ENCODE measurements at regions not wholly inside any gene's neighbourhood (a gene's known extent, or its start where the extent isn't known, plus 50 kb on each side); places are given as distances from the start of the nearest gene placed in this dataset.

DNA sequence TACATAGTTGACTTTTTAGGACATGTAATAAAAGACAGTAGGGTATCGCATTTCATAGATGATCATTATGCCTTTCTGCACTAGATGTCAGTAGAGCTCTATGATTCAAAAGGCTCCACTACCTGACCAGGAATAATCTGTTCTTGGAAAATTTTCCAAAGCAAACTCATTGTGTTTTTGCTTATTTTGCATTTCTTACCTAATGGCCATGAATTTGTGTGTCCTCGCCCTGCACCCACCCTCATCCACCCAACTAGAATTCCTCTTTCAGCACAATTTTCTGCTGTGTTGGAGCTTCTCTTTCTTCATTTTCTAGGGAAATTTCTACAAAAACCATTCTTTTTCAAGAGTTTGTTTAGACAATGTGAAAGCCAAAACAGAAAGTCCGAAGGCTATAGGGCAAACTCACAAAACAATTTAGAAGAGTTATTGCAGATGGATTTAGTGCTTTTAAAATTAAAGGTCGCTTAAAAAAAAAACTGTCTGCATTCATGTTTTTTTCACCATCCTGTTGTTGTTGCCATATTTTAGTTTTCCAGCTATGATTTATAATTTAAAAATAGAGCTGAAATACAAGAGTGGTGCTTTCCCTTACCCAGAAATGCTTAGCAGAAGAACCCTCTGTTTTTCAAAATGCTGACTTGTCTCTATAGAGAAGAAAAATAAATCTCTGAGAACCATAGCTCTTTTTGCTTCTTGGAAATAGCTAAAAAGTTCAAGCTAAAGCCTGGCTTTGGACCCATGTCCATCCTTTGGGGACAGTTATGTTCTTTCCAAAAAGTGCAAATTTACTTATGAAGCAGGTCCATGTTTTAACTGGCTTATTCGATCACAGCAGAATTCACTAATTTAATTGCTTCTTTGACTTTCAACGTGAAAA lies 183.7 kb downstream of the SPATA18 start:
- no peak for DNase-seq

DNA sequence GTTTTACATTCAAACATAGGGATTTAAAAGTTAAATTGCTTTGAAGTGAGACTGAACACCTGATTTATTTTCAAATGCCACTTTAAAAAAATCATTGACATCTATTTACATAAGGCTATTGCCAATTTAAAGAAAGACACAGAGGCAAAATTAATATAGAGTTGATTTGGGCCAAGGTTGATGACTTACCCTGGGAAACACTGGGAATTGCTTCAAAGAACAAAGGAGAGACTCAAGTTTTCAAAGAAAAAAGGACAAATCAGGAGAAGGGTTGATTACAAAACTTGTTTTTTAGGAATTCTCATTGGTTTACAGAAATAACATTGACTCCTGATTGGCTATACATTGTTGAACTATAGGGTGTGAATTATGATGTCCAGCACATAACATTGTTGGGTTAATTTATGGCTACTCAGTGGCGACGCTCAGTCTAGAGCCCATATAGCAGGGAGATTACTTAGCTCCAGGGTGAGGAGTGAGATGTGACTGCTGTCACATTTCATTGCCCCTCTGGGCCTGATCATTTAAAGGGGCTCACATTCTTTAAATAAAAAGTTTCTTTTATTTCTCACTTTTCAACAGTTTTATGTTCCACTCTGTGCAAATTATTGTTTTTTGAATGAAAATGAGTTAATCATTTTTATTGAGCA lies 184.6 kb downstream of the SPATA18 start:
- DNase-seq, result no peak

DNA sequence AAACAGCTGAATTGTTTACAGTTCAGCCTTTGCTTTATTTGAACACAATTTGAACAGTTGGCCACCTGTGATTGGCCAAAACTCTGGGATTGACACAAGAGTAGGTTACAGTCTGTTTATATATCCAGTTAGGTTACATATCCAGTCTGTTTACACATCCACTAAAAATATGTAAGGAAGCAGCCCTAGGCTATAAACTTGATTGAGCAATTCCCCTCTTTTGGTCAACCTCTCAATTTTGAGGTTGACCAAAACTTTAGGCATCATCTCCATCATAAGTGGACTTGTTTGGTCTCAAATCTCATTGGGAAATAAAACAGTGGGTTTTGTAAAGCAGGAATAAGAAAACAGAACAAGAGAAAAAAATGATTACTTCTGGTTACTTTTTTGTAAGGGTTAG lies 190.8 kb downstream of the SPATA18 start:
- no peak for DNase-seq

DNA sequence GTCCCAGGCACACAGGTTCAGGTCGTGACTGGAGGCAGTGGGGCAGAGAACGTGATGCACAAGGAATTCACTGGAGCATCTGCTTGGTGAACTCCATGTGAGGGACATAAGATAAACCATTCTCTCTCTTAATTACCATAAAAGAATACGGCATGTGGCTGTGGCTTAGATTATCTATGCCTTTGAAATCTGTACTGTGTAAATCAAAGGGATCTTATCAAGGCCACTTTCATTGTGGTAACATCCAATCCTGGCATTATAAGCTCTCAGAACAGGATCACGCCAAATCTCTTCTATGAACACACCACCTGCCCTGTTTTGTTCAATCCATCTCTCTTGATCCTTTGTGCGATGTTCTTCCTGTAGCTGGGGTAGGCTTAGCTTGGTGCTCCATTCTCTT lies 192.3 kb downstream of the SPATA18 start:
- no peak for DNase-seq

DNA sequence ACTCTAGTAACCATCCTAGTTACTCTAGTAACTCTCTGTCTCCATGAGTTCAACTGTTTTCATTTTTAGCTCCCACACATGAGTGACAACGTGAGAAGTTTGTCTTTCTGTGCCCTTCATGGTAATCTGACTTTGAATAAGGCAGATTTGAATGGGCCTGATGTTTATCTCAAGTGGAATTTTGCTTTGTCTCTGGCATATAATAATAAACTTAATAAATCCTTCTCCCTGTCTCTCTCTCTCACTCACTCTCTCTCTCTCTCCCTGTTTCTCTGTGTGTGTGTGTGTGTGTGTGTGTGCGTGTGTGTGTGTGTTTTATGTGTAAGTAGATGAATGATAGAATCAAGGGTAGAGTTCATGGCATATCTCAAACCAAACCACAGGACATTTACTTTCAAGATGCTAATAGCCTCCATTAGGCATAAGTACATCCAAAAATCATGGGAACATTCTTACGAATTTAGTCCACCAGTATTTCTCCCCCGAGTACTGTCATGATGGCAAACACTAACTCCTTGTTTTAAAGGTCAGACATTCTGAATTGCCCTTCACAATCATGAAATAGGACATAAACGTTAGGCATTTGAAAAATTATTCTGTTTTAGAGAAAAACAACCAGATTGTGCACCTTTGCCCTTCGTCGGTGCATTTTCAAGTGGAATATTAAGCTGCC lies 193.1 kb downstream of the SPATA18 start:
- DNase-seq, result no peak

DNA sequence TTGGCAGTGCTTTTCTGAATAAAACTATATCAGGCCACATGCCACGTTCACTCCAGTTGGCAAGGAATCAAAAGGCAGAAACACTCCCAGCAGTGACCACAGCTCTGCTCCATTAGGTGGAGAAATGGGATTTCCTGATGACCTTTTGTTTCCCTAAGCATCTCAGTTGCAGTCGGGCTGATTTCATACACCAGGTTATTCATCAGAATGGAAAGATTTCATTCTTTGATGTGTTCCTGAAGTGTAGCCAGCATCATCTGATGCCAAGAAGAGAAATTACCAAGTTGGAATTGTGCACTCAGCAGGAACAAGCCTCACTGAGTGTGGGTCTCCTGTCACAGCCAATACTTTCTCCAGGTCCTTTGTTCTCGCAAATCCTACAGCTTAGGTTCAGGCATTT lies 193.7 kb downstream of the SPATA18 start:
- no peak for DNase-seq

DNA sequence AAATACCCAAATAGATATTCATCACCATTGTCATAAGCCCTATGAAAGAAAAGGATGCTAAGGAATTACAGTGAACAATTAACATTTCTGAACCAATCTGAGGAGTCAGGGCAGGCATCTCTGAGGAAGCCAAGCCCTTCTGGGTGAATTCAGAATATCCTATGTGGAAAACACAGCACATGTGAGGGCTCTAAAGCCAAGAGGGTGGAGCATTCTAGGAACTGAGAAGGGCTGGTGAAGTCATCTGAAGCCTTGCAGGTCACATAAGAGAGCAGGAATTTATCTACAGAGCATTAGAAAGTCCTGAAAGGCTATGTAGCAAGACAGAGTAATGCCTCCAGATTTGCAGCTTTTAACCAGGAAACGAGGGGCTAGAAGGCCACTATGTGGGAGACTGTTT lies 195.7 kb downstream of the SPATA18 start:
- no peak for DNase-seq

DNA sequence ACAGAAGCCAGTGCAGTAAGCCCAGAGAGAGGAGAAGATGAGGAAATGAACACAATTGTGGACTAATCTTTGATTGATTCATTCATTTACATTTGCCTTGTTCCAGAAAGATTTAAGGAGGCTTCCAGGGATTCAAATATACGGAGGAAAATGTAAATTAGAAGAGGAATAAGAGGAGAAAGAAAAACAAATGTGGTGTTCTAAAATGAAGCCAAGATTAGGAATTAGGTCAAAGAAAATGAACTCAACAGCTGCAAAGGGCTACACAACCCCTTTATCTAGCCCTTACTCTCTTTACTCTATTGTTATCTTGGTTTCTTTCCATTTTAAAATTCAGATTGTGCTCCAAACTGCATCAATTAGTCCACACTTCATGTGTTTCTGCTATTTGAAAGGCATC lies 196.8 kb downstream of the SPATA18 start:
- DNase-seq, result no peak

DNA sequence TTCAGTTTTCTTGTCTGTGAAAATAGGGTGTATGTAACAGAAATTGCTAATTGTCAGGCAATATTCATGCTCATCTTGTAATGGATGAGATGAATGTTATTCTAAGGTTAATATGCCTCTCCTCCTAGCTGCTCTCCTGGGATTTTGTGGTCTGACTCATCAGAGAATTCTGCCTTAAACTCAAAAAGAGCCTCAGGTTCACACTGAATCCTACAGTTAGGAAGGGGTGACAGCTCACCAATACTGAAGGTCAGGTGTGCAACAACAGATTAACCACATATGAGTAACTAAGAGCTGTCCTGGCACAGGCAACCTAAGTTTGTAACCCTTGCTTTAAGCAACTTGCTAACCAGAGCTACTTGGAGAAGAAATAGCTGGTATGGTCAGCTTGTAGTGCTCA lies 197.7 kb downstream of the SPATA18 start:
- no peak for DNase-seq

DNA sequence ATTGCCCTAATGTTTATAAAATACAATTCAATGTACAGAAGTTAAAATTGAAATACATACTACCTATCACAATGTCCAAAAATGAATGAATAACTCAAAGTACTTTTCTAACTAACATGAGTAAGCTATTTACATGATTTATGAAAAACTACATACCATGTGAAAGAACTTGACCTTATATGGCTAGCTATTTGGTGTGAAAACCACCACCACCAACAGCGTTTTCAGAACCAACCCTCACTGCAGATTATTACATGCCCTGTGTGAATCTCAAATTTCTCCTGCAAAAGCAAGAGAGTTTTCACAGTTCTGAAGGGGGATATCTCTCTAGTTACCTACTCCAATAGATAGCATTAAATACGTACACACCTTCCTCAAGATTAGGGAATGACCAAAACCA lies 198.5 kb downstream of the SPATA18 start:
- DNase-seq, result no peak

DNA sequence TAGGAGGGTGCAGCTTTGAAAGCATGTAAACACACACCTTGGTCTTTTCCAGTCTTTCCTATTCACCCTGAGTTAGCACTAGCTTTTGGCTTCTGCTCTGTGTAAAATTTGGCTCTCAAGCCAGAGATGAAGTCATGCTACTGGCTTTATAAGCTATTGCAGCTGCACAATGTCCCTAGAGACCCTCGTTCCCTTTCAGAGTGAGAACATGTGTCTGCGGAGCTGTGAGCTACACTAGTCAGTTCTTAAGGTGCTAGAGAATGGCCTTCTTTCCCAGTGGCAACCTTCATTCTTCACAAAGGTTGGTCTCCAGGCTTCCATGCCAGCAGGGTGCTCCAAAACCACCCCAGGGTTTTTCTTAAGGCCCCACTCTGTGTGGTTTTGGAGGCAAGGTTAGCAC lies 199.1 kb downstream of the SPATA18 start:
- DNase-seq, result no peak

DNA sequence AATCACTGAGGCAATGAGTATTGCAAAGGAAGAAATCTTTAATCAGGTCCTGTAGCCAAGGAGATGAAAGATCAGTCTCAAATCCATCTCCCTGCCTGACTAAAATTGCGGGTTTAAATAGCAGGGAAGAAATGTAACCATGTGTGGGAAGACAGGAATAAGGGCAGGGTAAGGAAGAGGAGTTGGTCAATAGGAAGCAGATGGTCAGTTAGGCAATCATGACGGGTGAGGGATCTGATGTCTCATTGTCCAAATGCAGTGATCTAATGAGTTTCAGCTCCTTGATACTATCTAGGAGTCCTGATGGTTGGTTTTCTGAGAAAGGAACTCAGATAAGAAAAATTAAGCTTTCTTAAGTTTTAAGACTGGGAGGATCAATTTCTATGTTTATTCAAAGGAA lies 200.8 kb downstream of the SPATA18 start:
- DNase-seq, result no peak

DNA sequence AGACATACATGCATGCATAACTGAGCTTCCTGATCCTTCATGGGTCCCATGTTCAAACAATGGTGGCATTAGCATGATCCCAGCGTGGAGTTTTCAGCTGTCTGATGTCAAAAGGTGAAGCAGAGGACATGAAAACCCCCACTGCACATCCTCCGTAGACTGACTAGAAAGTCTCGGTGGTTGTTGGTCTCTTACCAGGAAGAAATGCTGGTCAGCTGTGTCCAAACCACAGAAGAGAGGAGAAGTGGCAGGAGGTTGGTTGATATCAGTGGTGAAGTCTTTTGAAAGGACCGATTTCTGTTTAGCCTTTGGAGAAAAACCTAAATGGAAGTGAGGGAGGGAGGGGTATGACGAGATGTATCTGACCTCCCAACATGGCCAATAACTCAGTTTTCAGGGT lies 201.9 kb downstream of the SPATA18 start:
- DNase-seq, result no peak

DNA sequence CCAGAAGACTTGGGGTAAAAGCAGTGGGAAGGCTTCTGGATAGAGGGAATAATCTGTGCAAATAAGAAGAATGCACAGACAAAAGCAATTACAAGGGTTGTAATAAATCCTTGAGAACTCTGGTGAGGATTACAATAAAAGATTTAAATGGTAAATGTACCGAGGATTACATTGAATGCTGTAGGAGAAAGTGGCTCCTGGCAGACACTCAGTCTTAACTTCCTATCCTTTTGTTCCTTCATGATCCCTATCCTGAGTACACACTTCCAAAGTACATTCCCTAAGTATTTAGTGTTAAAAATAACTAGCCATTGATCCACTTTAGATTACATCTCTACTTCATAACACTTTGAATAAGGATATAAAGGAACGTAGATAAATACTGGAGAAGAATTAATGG lies 205.4 kb downstream of the SPATA18 start:
- DNase-seq, result no peak

DNA sequence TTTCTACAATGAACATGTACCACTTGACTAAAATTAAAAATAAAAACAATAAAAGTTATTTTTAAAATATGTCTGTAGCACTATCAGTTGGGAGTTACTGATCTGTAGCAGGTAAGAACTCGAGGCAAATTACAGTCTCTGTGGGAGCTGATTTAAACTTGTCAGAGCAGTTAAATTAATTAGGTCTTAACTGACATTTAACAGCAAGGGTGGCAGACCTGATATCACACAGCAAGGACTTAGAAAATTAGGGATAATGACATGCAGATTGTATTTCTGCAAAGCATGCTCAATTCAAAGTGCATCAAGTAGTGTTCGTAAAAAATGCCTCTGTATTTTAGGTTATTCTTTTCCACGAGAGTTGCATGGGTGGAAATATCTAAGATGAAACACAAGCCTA lies 208.9 kb downstream of the SPATA18 start:
- no peak for DNase-seq

DNA sequence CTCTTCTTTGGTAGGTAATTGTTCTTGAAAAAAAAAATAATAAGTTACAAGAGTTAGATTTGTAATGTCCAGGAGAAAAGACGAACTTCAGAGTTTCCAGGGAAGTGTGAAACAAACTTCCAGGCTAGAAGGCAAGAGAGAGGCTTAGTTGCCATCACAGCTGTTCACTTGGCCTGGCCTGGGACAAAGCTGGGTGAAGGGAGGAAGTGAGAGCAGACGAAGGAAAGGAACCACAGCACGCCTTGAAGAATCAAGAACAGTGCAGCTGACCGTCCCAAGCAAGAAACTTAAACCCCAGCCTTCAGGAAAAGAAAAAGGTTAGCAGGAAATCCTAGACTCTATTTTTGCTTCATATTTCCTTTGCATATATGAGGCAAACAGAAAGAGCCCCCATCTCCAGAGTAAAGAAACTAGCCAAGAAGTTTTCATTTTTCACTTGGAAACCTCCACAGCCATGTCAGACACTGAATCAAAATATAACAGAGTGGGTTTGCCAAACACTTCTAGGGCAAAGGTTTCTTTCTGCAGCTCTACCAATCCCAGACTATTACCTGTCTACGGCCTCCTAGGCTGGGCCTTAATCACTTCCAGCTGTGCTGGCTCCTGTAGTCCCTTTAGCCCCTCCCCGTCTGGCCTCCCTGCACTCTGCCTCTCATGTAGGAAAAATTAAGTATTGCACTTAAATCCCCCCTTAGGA lies 209.6 kb downstream of the SPATA18 start:
- DNase-seq, result no peak

DNA sequence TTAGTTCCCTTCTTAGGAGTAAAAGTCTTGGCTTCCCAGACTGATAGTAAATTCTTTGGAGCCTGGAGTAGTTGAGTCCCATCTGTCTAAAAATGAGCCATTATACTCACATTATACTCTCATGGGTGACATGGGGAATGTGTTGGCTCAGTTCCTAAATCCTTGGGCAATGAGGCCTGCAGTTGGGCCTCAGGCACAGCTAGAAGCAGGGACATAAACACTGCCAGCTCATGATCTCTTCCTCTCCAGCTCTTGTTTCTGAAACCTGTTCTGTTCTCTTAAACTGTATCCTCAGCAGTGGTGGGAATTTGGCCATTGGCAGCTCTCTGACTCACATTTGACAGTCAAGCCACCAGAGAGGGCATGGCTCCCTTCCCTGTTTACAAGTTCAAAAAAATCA lies 212.5 kb downstream of the SPATA18 start:
- DNase-seq, result no peak

DNA sequence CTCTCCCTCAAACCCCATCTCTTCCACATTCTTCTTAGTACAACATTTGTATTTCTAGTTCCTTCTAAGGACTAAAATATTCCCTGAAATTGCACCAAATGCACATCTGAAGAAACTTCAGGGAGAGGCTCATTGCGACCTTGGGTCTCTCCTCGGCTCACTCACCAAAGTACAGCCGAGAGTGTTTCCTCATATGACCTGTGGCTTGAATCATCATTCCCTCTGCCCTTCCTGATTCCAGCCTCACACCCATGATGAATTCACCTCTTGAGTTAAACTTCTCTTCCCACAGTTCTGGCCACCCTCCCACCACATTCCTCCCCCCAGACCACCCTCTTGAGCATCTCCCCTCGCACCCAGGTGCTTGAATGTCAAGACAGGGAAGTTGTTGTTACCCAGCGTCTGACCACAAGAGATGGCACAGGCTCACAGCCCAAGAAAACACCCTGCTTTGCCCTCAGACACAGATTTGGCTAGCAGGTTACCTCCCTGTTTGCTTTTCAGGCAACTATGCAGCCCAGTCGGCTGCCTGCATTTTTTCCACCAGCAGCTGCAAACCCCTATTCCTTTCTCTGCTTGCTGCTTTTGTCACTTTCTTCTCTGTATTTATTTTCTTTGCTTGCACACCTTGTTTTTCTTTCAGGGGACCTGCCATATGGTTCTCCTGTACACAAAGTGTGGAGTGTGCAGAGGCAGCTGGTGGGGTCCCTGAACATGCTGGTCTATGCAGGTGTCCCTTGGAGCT lies 214.8 kb downstream of the SPATA18 start:
- no peak for DNase-seq

DNA sequence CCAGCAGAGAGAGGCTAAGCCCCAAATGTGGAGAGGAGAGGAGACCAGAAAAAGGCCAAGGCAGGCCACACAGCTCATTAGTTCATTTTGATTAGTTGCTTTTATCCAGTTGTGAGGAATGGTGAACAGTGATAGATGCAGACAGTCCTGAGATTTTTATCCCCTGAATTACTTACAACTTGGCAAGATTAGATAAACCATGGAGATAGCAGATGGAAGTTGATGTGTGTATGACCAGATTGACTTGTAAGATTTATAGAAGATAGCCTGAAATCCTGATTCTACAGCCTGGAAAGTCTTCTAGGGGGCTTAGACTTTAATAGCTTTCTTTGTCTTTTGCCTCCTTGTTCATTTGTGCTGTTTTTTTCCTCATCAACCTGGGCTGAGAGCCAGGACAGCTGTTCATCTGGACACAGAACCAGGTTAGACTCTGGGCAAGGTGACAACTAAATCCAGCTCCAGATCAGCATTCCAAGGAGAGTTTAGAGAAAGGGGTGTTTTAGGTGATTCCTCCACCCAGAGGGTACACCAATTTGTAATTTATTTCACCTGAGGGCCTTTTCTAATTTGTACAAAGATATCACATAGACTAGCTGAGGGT lies 215.5 kb downstream of the SPATA18 start:
- no peak for DNase-seq

DNA sequence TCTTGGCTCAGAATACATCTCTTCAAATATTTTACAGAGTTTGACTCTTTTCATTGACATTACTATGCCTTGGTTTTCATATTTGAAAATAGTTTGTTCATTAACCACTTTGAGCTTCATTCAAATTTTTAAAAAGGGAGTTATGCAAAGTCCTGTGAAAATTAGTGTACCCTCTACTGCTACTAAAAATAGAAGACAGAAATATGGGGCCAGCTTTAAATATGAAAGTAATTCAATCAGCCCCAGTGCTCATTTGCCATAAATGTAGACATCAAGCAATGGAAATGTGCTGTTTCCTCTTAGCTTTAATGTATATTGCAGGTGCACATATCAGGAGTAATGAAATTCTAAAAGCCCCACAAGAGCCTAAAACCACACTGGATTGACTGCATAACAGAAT lies 218.7 kb downstream of the SPATA18 start:
- no peak for DNase-seq

DNA sequence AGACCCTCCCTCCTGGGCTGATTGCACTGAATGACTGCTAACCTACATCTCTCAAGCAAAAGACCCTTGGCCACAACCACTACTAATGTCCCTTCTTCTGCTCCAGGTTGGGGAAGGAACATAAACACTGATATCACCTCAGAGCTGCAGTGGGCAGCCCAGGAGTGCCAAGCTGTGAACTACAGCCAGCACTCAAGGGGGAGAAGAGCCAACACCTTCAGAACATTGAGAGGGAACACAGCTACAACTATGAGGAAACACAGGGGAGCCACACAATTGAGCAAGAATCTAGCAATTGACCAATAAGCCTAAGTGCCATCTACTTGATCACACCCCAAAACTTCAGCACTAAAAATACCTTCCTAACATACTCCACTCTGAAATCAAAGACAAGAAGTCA lies 222.8 kb downstream of the SPATA18 start:
- DNase-seq, result no peak

DNA sequence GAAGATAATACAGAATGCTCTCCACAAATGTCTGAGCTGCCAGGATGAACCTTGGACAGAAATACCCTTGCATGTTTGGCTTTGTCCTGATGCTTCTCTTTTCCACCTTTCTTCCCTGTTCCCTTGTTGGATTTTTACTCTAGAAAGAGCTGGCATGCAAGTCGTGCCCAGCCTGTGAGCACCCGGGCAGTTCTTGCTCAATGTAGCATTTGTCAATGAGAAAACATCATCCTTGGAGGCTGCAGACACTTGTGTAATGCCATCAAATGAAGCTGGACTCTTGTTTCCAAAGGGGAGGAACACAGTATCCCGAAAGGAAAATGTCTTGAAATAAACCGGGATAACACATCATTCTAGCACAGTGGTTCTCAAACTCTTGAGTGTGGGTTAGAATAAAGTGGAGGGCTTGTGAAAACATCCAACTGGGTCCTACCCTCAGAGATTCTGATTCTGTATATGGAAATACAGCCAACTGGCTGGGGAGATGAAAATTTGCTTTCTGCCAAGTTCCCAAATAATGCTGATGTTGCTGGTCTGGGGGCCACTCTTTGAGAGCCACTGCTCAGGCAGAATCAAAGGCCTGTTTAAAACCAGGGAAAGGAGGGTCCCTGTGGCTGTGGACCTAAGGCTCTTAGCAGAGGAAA lies 237.2 kb downstream of the SPATA18 start:
- DNase-seq, result no peak
